H9 (cell line): ENCODE measurements at regions not wholly inside any gene's neighbourhood (a gene's known extent, or its start where the extent isn't known, plus 50 kb on each side); places are given as distances from the start of the nearest gene placed in this dataset.

Experiments
- DNase-seq: peaks from one replicate; pipeline ENCODE4 v3.0.0-alpha.2; 2017
- H2AFZ ChIP-seq: one replicate; pipeline ENCODE4 v1.6.1; 2013; ENCODE audit warnings: mild to moderate bottlenecking, low read length, control low read depth, moderate library complexity
- H2AK5ac ChIP-seq: 2 replicates; pipeline ENCODE4 v1.6.1; 2013; ENCODE audit warnings: low read length, control low read depth, mixed read lengths; ENCODE audit not compliant: insufficient read length
- H2BK120ac ChIP-seq: one replicate; pipeline ENCODE4 v1.6.1; 2013; ENCODE audit warnings: low read depth, mild to moderate bottlenecking, low read length, control low read depth, inconsistent platforms; ENCODE audit not compliant: poor library complexity, severe bottlenecking
- H2BK12ac ChIP-seq: 2 replicates; pipeline ENCODE4 v1.6.1; 2013; ENCODE audit warnings: low read length, control low read depth, mixed read lengths, low read depth; ENCODE audit not compliant: insufficient read length
- H2BK15ac ChIP-seq: 2 replicates; pipeline ENCODE4 v1.6.1; 2013; ENCODE audit warnings: low read depth, low read length, control low read depth
- H2BK20ac ChIP-seq: one replicate; pipeline ENCODE4 v1.6.1; 2013; ENCODE audit warnings: low read depth, mild to moderate bottlenecking, low read length, control low read depth, inconsistent platforms; ENCODE audit not compliant: poor library complexity, severe bottlenecking
- H2BK5ac ChIP-seq: 2 replicates; pipeline ENCODE4 v1.6.1; 2013; ENCODE audit warnings: low read length, control low read depth, mixed read lengths; ENCODE audit not compliant: insufficient read length
- H3K14ac ChIP-seq: 2 replicates; pipeline ENCODE4 v1.6.1; 2013; ENCODE audit warnings: low read length, control low read depth; ENCODE audit not compliant: insufficient read depth
- H3K18ac ChIP-seq: 2 replicates; pipeline ENCODE4 v1.6.1; 2013; ENCODE audit warnings: low read depth, mild to moderate bottlenecking, mixed read lengths, low read length, control low read depth; ENCODE audit not compliant: insufficient read length
- H3K23ac ChIP-seq: 2 replicates; pipeline ENCODE4 v1.6.1; 2013; ENCODE audit warnings: low read length, control low read depth, mixed read lengths, low read depth; ENCODE audit not compliant: insufficient read length
- H3K23me2 ChIP-seq: 2 replicates; pipeline ENCODE4 v1.6.1; 2013; ENCODE audit warnings: low read depth, mild to moderate bottlenecking, mixed read lengths, low read length, control low read depth; ENCODE audit not compliant: insufficient read length, poor library complexity, severe bottlenecking
- H3K27ac ChIP-seq: 2 replicates; pipeline ENCODE4 v1.5.1; 2013; ENCODE audit warnings: low read length, control low read depth, mixed read lengths, low read depth; ENCODE audit not compliant: insufficient read length
- H3K27me3 ChIP-seq: 2 replicates; pipeline ENCODE4 v1.6.1; 2013; ENCODE audit warnings: low read length, control low read depth, inconsistent platforms; ENCODE audit not compliant: insufficient read depth
- H3K4ac ChIP-seq: 2 replicates; pipeline ENCODE4 v1.6.1; 2013; ENCODE audit warnings: low read depth, mild to moderate bottlenecking, control low read depth, inconsistent platforms, low read length, moderate library complexity
- H3K4me1 ChIP-seq: 2 replicates; pipeline ENCODE4 v1.6.1; 2013; ENCODE audit warnings: low read length, control low read depth, inconsistent platforms; ENCODE audit not compliant: insufficient read depth
- H3K4me2 ChIP-seq: 2 replicates; pipeline ENCODE4 v1.6.1; 2013; ENCODE audit warnings: low read length, control low read depth, mixed read lengths; ENCODE audit not compliant: insufficient read length, insufficient read depth
- H3K56ac ChIP-seq: 2 replicates; pipeline ENCODE4 v1.6.1; 2013; ENCODE audit warnings: low read depth, mild to moderate bottlenecking, mixed read lengths, low read length, control low read depth; ENCODE audit not compliant: insufficient read length
- H3K79me1 ChIP-seq: 2 replicates; pipeline ENCODE4 v1.6.1; 2013; ENCODE audit warnings: low read depth, mild to moderate bottlenecking, moderate library complexity, low read length, control low read depth, inconsistent platforms; ENCODE audit not compliant: insufficient read depth, poor library complexity, severe bottlenecking
- H3K79me2 ChIP-seq: 2 replicates; pipeline ENCODE4 v1.6.1; 2013; ENCODE audit warnings: low read length, control low read depth, inconsistent platforms; ENCODE audit not compliant: insufficient read depth
- H3K9ac ChIP-seq: 2 replicates; pipeline ENCODE4 v1.6.1; 2013; ENCODE audit warnings: low read length, control low read depth, mixed read lengths; ENCODE audit not compliant: insufficient read length; ENCODE audit errors: extremely low read depth
- H3K9me3 ChIP-seq: one replicate; pipeline ENCODE4 v1.6.1; 2013; ENCODE audit warnings: low read depth, low read length, inconsistent platforms; ENCODE audit not compliant: control insufficient read depth
- H3T11ph ChIP-seq: one replicate; pipeline ENCODE4 v1.6.1; 2013; ENCODE audit warnings: mild to moderate bottlenecking, low read length, control low read depth, inconsistent platforms
- H4K20me1 ChIP-seq: one replicate; pipeline ENCODE4 v1.6.1; 2013; ENCODE audit not compliant: control insufficient read depth, insufficient read length, insufficient read depth
- H4K5ac ChIP-seq: 2 replicates; pipeline ENCODE4 v1.6.1; 2013; ENCODE audit warnings: low read depth, mild to moderate bottlenecking, mixed read lengths, low read length, control low read depth; ENCODE audit not compliant: insufficient read length
- H4K8ac ChIP-seq: replicated peaks from 2 replicates; pipeline ENCODE4 v1.6.1; 2013; ENCODE audit warnings: low read length, control low read depth, mixed read lengths, low read depth; ENCODE audit not compliant: insufficient read length
- H4K91ac ChIP-seq: 2 replicates; pipeline ENCODE4 v1.6.1; 2013; ENCODE audit warnings: low read depth, mild to moderate bottlenecking, moderate library complexity, mixed read lengths, low read length, control low read depth; ENCODE audit not compliant: insufficient read length
- H3K27ac Mint-ChIP-seq, 3 experiments: 2 replicates in 2 of 3; 3 replicates in 1 of 3; pipeline ENCODE4 v1.8.0; 2020 to 2021; ENCODE audit warnings: mixed read lengths in 3 of 3, mild to moderate bottlenecking in 1 of 3, moderate library complexity in 1 of 3
- H3K27me3 Mint-ChIP-seq: 2 replicates; pipeline ENCODE4 v1.8.0; 2021; ENCODE audit warnings: low read depth, mild to moderate bottlenecking, moderate library complexity, mixed read lengths
- H3K36me3 Mint-ChIP-seq, 3 experiments: 2 replicates in 2 of 3; 3 replicates in 1 of 3; pipeline ENCODE4 v1.8.0; 2020 to 2021; ENCODE audit warnings: low read depth in 3 of 3, mixed read lengths in 3 of 3; ENCODE audit not compliant: insufficient read depth in 1 of 3
- H3K4me1 Mint-ChIP-seq, 2 experiments: 2 replicates each; pipeline ENCODE4 v1.8.0; 2020; ENCODE audit warnings: mixed read lengths in 2 of 2
- H3K4me3 Mint-ChIP-seq, 2 experiments: 2 replicates in 1 of 2; 3 replicates in 1 of 2; pipeline ENCODE4 v1.8.0; 2020 to 2021; ENCODE audit warnings: mild to moderate bottlenecking in 2 of 2, mixed read lengths in 2 of 2, moderate library complexity in 1 of 2
- H3K9me3 Mint-ChIP-seq, 2 experiments: 2 replicates in 1 of 2; 3 replicates in 1 of 2; pipeline ENCODE4 v1.8.0; 2020; ENCODE audit warnings: mild to moderate bottlenecking in 2 of 2, mixed read lengths in 2 of 2, moderate library complexity in 1 of 2
- WGBS: extraction: QIAGEN DNeasy Blood & Tissue Kit; methylation state at CpG from one replicate; pipeline ENCODE4 v1.1.7; 2013; ENCODE audit warnings: missing lambda C conversion rate, low lambda C conversion rate, mixed read lengths; ENCODE audit not compliant: insufficient read length; ENCODE audit errors: extremely low coverage; 5-methylcytosine and 5-hydroxymethylcytosine counted together
- TF ChIP-seq, protein P1 (sequence below): fragments of 200-600 bp; sonication (generic); conservative IDR thresholded peaks from 3 replicates; pipeline ENCODE4 v1.8.0; 2021; ENCODE audit warnings: antibody characterized with exemption, mild to moderate bottlenecking

DNA sequence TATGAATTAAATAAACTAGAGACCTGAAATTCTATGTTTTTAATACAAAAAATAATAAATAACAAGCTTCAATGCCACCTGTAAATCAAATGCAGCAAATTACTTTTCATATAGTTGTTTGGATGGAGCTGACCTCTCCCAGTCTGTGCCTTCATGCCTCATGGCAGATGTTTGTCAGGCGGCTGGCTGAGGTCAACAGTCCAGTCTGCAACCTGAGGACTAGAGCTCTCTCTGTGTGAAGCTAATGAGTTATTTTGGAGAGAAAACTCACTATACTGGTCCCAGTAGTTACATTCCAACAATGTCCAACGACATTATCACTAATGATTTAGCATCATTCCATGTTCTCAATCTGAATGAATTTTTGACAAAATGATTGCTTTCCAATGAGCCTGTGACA is 746.2 kb upstream of the POM121L12 start:
- no peak overlapping the region for H2BK5ac ChIP-seq
- H2BK20ac ChIP-seq = no peak overlapping the region
- no peak overlapping the region for H2BK120ac ChIP-seq
- H3K56ac ChIP-seq = no peak overlapping the region
- H4K8ac ChIP-seq = no peak overlapping the region
- no peak overlapping the region for H3K4ac ChIP-seq
- H2AFZ ChIP-seq = no peak overlapping the region
- no peak overlapping the region for H4K5ac ChIP-seq
- Mint-ChIP-seq H3K27me3 (no peaks in the 10 kb centered on the region), H3K4me1 (peaks cover 0 to 2% of the 10 kb centered on the region in 2 experiments; a peak in 2 of 4 replicates), H3K27ac (no peak overlapping the region), H3K4me3 (no peak overlapping the region), H3K36me3 (peaks cover 0 to 2% (median 2%) of the 10 kb centered on the region in 3 experiments; a peak in 2 of 7 replicates), H3K9me3 (peaks cover 0 to 1% of the 10 kb centered on the region in 2 experiments; a peak in 2 of 5 replicates)
- no peak overlapping the region for H3K14ac ChIP-seq
- no peaks in the 10 kb centered on the region for H3K79me1 ChIP-seq
- no peak overlapping the region for H2AK5ac ChIP-seq
- no peak overlapping the region for H3K27ac ChIP-seq
- no peaks in the 10 kb centered on the region for H3K79me2 ChIP-seq
- H3K9ac ChIP-seq = no peak overlapping the region
- H3K9me3 ChIP-seq = no peaks in the 10 kb centered on the region
- no peak overlapping the region for H4K91ac ChIP-seq
- TF ChIP-seq, protein P1, sequence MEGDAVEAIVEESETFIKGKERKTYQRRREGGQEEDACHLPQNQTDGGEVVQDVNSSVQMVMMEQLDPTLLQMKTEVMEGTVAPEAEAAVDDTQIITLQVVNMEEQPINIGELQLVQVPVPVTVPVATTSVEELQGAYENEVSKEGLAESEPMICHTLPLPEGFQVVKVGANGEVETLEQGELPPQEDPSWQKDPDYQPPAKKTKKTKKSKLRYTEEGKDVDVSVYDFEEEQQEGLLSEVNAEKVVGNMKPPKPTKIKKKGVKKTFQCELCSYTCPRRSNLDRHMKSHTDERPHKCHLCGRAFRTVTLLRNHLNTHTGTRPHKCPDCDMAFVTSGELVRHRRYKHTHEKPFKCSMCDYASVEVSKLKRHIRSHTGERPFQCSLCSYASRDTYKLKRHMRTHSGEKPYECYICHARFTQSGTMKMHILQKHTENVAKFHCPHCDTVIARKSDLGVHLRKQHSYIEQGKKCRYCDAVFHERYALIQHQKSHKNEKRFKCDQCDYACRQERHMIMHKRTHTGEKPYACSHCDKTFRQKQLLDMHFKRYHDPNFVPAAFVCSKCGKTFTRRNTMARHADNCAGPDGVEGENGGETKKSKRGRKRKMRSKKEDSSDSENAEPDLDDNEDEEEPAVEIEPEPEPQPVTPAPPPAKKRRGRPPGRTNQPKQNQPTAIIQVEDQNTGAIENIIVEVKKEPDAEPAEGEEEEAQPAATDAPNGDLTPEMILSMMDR = no peak
- H3K18ac ChIP-seq = no peak overlapping the region
- no peak overlapping the region for H2BK12ac ChIP-seq
- no peak overlapping the region for H2BK15ac ChIP-seq
- H4K20me1 ChIP-seq = no peaks in the 10 kb centered on the region
- no peak overlapping the region for H3T11ph ChIP-seq
- no peaks in the 10 kb centered on the region; the same call in 1 of the 2 replicates for H3K4me1 ChIP-seq
- no CpG with 5 or more reads among the region's 2 CpGs for WGBS
- no peak for DNase-seq
- no peaks in the 10 kb centered on the region for H3K27me3 ChIP-seq
- H3K23me2 ChIP-seq = peaks cover 2% of the 10 kb centered on the region
- no peak overlapping the region for H3K23ac ChIP-seq
- no peak overlapping the region for H3K4me2 ChIP-seq
